ENCODE measurements at regions not wholly inside any gene's neighbourhood (a gene's known extent, or its start where the extent isn't known, plus 50 kb on each side); places are given as distances from the start of the nearest gene placed in this dataset.

- intact Hi-C loops (cut with micrococcal nuclease): no loop called here
- no peak overlapping the region for H3K4me3 ChIP-seq
- no peaks in the 10 kb centered on the region for H3K4me1 ChIP-seq
- H3K27me3 ChIP-seq (ENCODE audit: low read depth): peaks cover 15% of the 10 kb centered on the region
- H3K27ac ChIP-seq (replicated peaks): no peak overlapping the region
- DNase-seq: no peak
- no peak for TF ChIP-seq CTCF (IDR thresholded peaks at IDR 0.05; ENCODE audit: borderline replicate concordance)
- H3K9me3 ChIP-seq (replicated peaks): no peaks in the 10 kb centered on the region
- no peaks in the 10 kb centered on the region for H3K36me3 ChIP-seq
Measured at GRCh38 chr15:81853150-81853748, 192.6 kb downstream of the MEX3B start.

- TF ChIP-seq CTCF (IDR thresholded peaks at IDR 0.05; ENCODE audit: borderline replicate concordance): no peak
- Histone ChIP-seq H3K36me3 (no peaks in the 10 kb centered on the region), H3K27ac (replicated peaks) (no peak overlapping the region), H3K4me1 (no peaks in the 10 kb centered on the region), H3K27me3 (ENCODE audit: low read depth) (peaks cover 15% of the 10 kb centered on the region), H3K9me3 (replicated peaks) (no peaks in the 10 kb centered on the region), H3K4me3 (no peak overlapping the region)
- intact Hi-C loops (cut with micrococcal nuclease): no loop called here
- no peak for DNase-seq
Measured at GRCh38 chr15:81852411-81853149, 193.2 kb downstream of the MEX3B start.

GRCh38 chr15:81851757-81852156 lies 194.1 kb downstream of the MEX3B start:
- Histone ChIP-seq H3K27ac (replicated peaks) (no peak overlapping the region), H3K4me3 (no peak overlapping the region), H3K4me1 (no peaks in the 10 kb centered on the region), H3K9me3 (replicated peaks) (no peaks in the 10 kb centered on the region), H3K36me3 (no peaks in the 10 kb centered on the region), H3K27me3 (ENCODE audit: low read depth) (peaks cover 15% of the 10 kb centered on the region)
- no peak for TF ChIP-seq CTCF (IDR thresholded peaks at IDR 0.05; ENCODE audit: borderline replicate concordance)
- DNase-seq: no peak
- intact Hi-C loops (cut with micrococcal nuclease): no loop called here

- Histone ChIP-seq H3K27me3 (ENCODE audit: low read depth) (peaks cover 15% of the 10 kb centered on the region), H3K4me1 (no peaks in the 10 kb centered on the region), H3K9me3 (replicated peaks) (no peaks in the 10 kb centered on the region), H3K36me3 (no peaks in the 10 kb centered on the region), H3K27ac (replicated peaks) (no peak overlapping the region), H3K4me3 (no peak overlapping the region)
- no peak for DNase-seq
- intact Hi-C loops (cut with micrococcal nuclease): no loop called here
- TF ChIP-seq CTCF (IDR thresholded peaks at IDR 0.05; ENCODE audit: borderline replicate concordance): no peak
Measured at GRCh38 chr15:81851325-81851724, 194.5 kb downstream of the MEX3B start.

- intact Hi-C loops (cut with micrococcal nuclease): no loop called here
- no peaks in the 10 kb centered on the region for H3K9me3 ChIP-seq (replicated peaks)
Measured at GRCh38 chr15:81849289-81849688, 196.5 kb downstream of the MEX3B start.

More at GRCh38 chr15:81849289-81849688, 196.5 kb downstream of the MEX3B start:
- no peak for DNase-seq
- no peaks in the 10 kb centered on the region for H3K4me1 ChIP-seq
- H3K36me3 ChIP-seq: no peaks in the 10 kb centered on the region
- no peak overlapping the region for H3K4me3 ChIP-seq
- H3K27ac ChIP-seq (replicated peaks): no peak overlapping the region
- peaks cover 14% of the 10 kb centered on the region for H3K27me3 ChIP-seq (ENCODE audit: low read depth)
- no peak for TF ChIP-seq CTCF (IDR thresholded peaks at IDR 0.05; ENCODE audit: borderline replicate concordance)
